ENCODE measurements at regions not wholly inside any gene's neighbourhood (a gene's known extent, or its start where the extent isn't known, plus 50 kb on each side); places are given as distances from the start of the nearest gene placed in this dataset.

- no peak for TF ChIP-seq PRDM1 (tag by site-specific recombination; IDR thresholded peaks at IDR 0.05)
- no peak for TF ChIP-seq ZNF596 (tag by site-specific recombination; IDR thresholded peaks at IDR 0.05)
- no peak for TF ChIP-seq ZNF121 (tag by site-specific recombination; IDR thresholded peaks at IDR 0.05)
- TF ChIP-seq MYNN (tag by site-specific recombination; IDR thresholded peaks at IDR 0.05; ENCODE audit: borderline replicate concordance), result no peak
- no peak for TF ChIP-seq YY1 (tag by site-specific recombination; IDR thresholded peaks at IDR 0.05)
- TF ChIP-seq, protein P1, sequence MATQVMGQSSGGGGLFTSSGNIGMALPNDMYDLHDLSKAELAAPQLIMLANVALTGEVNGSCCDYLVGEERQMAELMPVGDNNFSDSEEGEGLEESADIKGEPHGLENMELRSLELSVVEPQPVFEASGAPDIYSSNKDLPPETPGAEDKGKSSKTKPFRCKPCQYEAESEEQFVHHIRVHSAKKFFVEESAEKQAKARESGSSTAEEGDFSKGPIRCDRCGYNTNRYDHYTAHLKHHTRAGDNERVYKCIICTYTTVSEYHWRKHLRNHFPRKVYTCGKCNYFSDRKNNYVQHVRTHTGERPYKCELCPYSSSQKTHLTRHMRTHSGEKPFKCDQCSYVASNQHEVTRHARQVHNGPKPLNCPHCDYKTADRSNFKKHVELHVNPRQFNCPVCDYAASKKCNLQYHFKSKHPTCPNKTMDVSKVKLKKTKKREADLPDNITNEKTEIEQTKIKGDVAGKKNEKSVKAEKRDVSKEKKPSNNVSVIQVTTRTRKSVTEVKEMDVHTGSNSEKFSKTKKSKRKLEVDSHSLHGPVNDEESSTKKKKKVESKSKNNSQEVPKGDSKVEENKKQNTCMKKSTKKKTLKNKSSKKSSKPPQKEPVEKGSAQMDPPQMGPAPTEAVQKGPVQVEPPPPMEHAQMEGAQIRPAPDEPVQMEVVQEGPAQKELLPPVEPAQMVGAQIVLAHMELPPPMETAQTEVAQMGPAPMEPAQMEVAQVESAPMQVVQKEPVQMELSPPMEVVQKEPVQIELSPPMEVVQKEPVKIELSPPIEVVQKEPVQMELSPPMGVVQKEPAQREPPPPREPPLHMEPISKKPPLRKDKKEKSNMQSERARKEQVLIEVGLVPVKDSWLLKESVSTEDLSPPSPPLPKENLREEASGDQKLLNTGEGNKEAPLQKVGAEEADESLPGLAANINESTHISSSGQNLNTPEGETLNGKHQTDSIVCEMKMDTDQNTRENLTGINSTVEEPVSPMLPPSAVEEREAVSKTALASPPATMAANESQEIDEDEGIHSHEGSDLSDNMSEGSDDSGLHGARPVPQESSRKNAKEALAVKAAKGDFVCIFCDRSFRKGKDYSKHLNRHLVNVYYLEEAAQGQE (tag by site-specific recombination; IDR thresholded peaks at IDR 0.05), result no peak
- no peak for TF ChIP-seq ZNF501 (tag by site-specific recombination; IDR thresholded peaks at IDR 0.05)
- TF ChIP-seq SETDB1 (IDR thresholded peaks at IDR 0.05; ENCODE audit: insufficient read length, low read length), result no peak
- TF ChIP-seq BCL11A (tag by site-specific recombination; IDR thresholded peaks at IDR 0.05; ENCODE audit: low read depth), result no peak
- TF ChIP-seq ZBTB26 (tag by site-specific recombination; optimal IDR thresholded peaks at IDR 0.05), result no peak
- TF ChIP-seq, protein P2, sequence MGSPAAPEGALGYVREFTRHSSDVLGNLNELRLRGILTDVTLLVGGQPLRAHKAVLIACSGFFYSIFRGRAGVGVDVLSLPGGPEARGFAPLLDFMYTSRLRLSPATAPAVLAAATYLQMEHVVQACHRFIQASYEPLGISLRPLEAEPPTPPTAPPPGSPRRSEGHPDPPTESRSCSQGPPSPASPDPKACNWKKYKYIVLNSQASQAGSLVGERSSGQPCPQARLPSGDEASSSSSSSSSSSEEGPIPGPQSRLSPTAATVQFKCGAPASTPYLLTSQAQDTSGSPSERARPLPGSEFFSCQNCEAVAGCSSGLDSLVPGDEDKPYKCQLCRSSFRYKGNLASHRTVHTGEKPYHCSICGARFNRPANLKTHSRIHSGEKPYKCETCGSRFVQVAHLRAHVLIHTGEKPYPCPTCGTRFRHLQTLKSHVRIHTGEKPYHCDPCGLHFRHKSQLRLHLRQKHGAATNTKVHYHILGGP (tag by site-specific recombination; IDR thresholded peaks at IDR 0.05), result no peak
- TF ChIP-seq SP7 (tag by site-specific recombination; IDR thresholded peaks at IDR 0.05), result no peak
- TF ChIP-seq WT1 (tag by site-specific recombination; IDR thresholded peaks at IDR 0.05), result no peak
- TF ChIP-seq, protein P3, sequence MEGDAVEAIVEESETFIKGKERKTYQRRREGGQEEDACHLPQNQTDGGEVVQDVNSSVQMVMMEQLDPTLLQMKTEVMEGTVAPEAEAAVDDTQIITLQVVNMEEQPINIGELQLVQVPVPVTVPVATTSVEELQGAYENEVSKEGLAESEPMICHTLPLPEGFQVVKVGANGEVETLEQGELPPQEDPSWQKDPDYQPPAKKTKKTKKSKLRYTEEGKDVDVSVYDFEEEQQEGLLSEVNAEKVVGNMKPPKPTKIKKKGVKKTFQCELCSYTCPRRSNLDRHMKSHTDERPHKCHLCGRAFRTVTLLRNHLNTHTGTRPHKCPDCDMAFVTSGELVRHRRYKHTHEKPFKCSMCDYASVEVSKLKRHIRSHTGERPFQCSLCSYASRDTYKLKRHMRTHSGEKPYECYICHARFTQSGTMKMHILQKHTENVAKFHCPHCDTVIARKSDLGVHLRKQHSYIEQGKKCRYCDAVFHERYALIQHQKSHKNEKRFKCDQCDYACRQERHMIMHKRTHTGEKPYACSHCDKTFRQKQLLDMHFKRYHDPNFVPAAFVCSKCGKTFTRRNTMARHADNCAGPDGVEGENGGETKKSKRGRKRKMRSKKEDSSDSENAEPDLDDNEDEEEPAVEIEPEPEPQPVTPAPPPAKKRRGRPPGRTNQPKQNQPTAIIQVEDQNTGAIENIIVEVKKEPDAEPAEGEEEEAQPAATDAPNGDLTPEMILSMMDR (tag by site-specific recombination; IDR thresholded peaks at IDR 0.05), result no peak
Measured at GRCh38 chr13:73216381-73216831, 157.6 kb downstream of the KLF5 start.

Measured in HEK293 (cell line).